Skeletal muscle cell (primary cell): ENCODE measurements at regions not wholly inside any gene's neighbourhood (a gene's known extent, or its start where the extent isn't known, plus 50 kb on each side); places are given as distances from the start of the nearest gene placed in this dataset.

Experiments
- DNase-seq: peaks from one replicate; pipeline ENCODE4 v3.0.0-alpha.2; 2010; ENCODE audit warnings: low read depth
- H3K4me3 ChIP-seq: 2 replicates; pipeline ENCODE4 v1.5.1; 2011; ENCODE audit warnings: low read depth, mild to moderate bottlenecking, control low read depth, low read length, moderate library complexity

GRCh38 chr3:103785537-103785936, 1350.7 kb downstream of the ZPLD1 start:
- no peak for DNase-seq
- H3K4me3 ChIP-seq, result no peak overlapping the region

- H3K4me3 ChIP-seq, result no peak overlapping the region
- DNase-seq, result no peak
Observed at GRCh38 chr3:103786296-103786695, 1351.5 kb downstream of the ZPLD1 start.

GRCh38 chr3:103787164-103787871, 1352.5 kb downstream of the ZPLD1 start:
- no peak overlapping the region for H3K4me3 ChIP-seq
- DNase-seq, result no peak

GRCh38 chr3:103787879-103788278, 1353.1 kb downstream of the ZPLD1 start:
- DNase-seq, result no peak
- H3K4me3 ChIP-seq, result no peak overlapping the region

GRCh38 chr3:103791786-103792515, 1357.1 kb downstream of the ZPLD1 start:
- no peak overlapping the region for H3K4me3 ChIP-seq
- no peak for DNase-seq

GRCh38 chr3:103794656-103795055, 1359.8 kb downstream of the ZPLD1 start:
- no peak for DNase-seq
- H3K4me3 ChIP-seq, result no peak overlapping the region

GRCh38 chr3:103796068-103796467, 1361.3 kb downstream of the ZPLD1 start:
- H3K4me3 ChIP-seq, result no peak overlapping the region
- DNase-seq, result no peak

- no peak overlapping the region for H3K4me3 ChIP-seq
- DNase-seq, result no peak
Observed at GRCh38 chr3:103803787-103804186, 1369.0 kb downstream of the ZPLD1 start.

- H3K4me3 ChIP-seq, result no peak overlapping the region
- no peak for DNase-seq
Observed at GRCh38 chr3:103810167-103810566, 1375.4 kb downstream of the ZPLD1 start.

GRCh38 chr3:103813955-103814354, 1379.1 kb downstream of the ZPLD1 start:
- H3K4me3 ChIP-seq, result no peak overlapping the region
- DNase-seq, result no peak

- H3K4me3 ChIP-seq, result no peak overlapping the region
- no peak for DNase-seq
Observed at GRCh38 chr3:103818398-103818797, 1383.6 kb downstream of the ZPLD1 start.

GRCh38 chr3:103818800-103819199, 1384.0 kb downstream of the ZPLD1 start:
- H3K4me3 ChIP-seq, result no peak overlapping the region
- no peak for DNase-seq

- no peak overlapping the region for H3K4me3 ChIP-seq
- no peak for DNase-seq
Observed at GRCh38 chr3:103825586-103825985, 1390.8 kb downstream of the ZPLD1 start.

GRCh38 chr3:103829723-103830326, 1395.0 kb downstream of the ZPLD1 start:
- H3K4me3 ChIP-seq, result no peak overlapping the region
- no peak for DNase-seq

GRCh38 chr3:103847081-103848062, 1412.6 kb downstream of the ZPLD1 start:
- no peak for DNase-seq

GRCh38 chr3:103851793-103852192, 1417.0 kb downstream of the ZPLD1 start:
- H3K4me3 ChIP-seq, result no peak overlapping the region
- DNase-seq, result no peak

More at GRCh38 chr3:103847081-103848062, 1412.6 kb downstream of the ZPLD1 start:
- no peak overlapping the region for H3K4me3 ChIP-seq

GRCh38 chr3:103862415-103862814, 1427.6 kb downstream of the ZPLD1 start:
- no peak for DNase-seq
- no peak overlapping the region for H3K4me3 ChIP-seq

GRCh38 chr3:103863381-103863780, 1428.6 kb downstream of the ZPLD1 start:
- H3K4me3 ChIP-seq, result no peak overlapping the region
- no peak for DNase-seq

GRCh38 chr3:103866113-103866512, 1431.3 kb downstream of the ZPLD1 start:
- DNase-seq, result no peak
- H3K4me3 ChIP-seq, result no peak overlapping the region
